Endothelial cell of umbilical vein (primary cell): ENCODE measurements at regions not wholly inside any gene's neighbourhood (a gene's known extent, or its start where the extent isn't known, plus 50 kb on each side); places are given as distances from the start of the nearest gene placed in this dataset.

Experiments used
- BruUV-seq: library from RNA; stranded (reverse); fragments of 400-500 nt; replicated peaks from 2 replicates; lab custom pipeline; 2021; lab: Mats Ljungman, UMichigan
- CTCF ChIA-PET: fragments of 300-600, 350-600 bp; sonication (Branson Sonifier 250); formaldehyde crosslinking; loops from one replicate; lab custom pipeline; 2021; ENCODE audit warnings: antibody characterized with exemption, inconsistent platforms; lab: Charles Lee
- POLR2A ChIA-PET: fragments of 300-600, 350-600 bp; sonication (Branson Sonifier 250); formaldehyde crosslinking; loops from one replicate; lab custom pipeline; 2021; ENCODE audit warnings: antibody characterized with exemption, inconsistent platforms; lab: Charles Lee
- DNase-seq: peaks from one replicate; pipeline ENCODE4 v3.0.0-alpha.2; 2011; ENCODE audit warnings: low read depth, low spot score
- FAIRE-seq: peaks from 2 replicates; lab custom pipeline; 2011; peaks lifted over from hg19 to GRCh38; lab: Jason Lieb, UNC
- H2AFZ ChIP-seq: 2 replicates; pipeline ENCODE4 v1.6.0; 2012; ENCODE audit warnings: low read depth, low read length, control low read depth, inconsistent platforms
- H3K27ac ChIP-seq: 2 replicates; pipeline ENCODE4 v1.5.1; 2011; ENCODE audit warnings: low read depth, mild to moderate bottlenecking, control low read depth, low read length, moderate library complexity; ENCODE audit not compliant: insufficient read depth
- H3K27me3 ChIP-seq, 2 experiments: 2 replicates each; pipeline versions ENCODE4 v1.6.0 to v1.6.1; 2011; ENCODE audit warnings: low read length in 2 of 2, mixed read lengths in 1 of 2; ENCODE audit not compliant: control insufficient read depth in 2 of 2, insufficient read depth in 2 of 2
- H3K36me3 ChIP-seq, 2 experiments: 2 replicates in 1 of 2; 3 replicates in 1 of 2; pipeline ENCODE4 v1.5.1; 2011; ENCODE audit warnings: low read length in 2 of 2, mild to moderate bottlenecking in 1 of 2, moderate library complexity in 1 of 2; ENCODE audit not compliant: control insufficient read depth in 2 of 2, insufficient read depth in 2 of 2; ENCODE audit errors: extremely low read depth in 1 of 2
- H3K4me1 ChIP-seq: 3 replicates; pipeline ENCODE4 v1.5.1; 2011; ENCODE audit warnings: mild to moderate bottlenecking, low read length; ENCODE audit not compliant: control insufficient read depth, insufficient read depth; ENCODE audit errors: extremely low read depth
- H3K4me2 ChIP-seq: 2 replicates; pipeline ENCODE4 v1.6.1; 2011; ENCODE audit warnings: low read length, control low read depth, mixed read lengths; ENCODE audit not compliant: insufficient read depth
- H3K4me3 ChIP-seq, 3 experiments: fragments of 200-600 bp in 1 of 3; sonication (generic), shearing (Covaris generic) in 1 of 3; replicated peaks in 1 of 3; 2 replicates each; pipeline ENCODE4 v1.5.1; 2011 to 2016; ENCODE audit warnings: control low read depth in 3 of 3, low read length in 3 of 3, mild to moderate bottlenecking in 2 of 3, inconsistent platforms in 1 of 3, low read depth in 1 of 3, moderate library complexity in 1 of 3; ENCODE audit not compliant: insufficient read depth in 1 of 3
- H3K79me2 ChIP-seq: 2 replicates; pipeline ENCODE4 v1.6.0; 2012; ENCODE audit warnings: low read length, inconsistent platforms; ENCODE audit not compliant: control insufficient read depth, insufficient read depth
- H3K9ac ChIP-seq: replicated peaks from 2 replicates; pipeline ENCODE3; 2011; ENCODE audit warnings: low read length, control low read depth; ENCODE audit not compliant: insufficient read depth; ENCODE audit errors: extremely low read depth
- H3K9me1 ChIP-seq: replicated peaks from 3 replicates; pipeline ENCODE4 v1.6.0; 2011; ENCODE audit warnings: mild to moderate bottlenecking, low read length; ENCODE audit not compliant: control insufficient read depth, insufficient read depth; ENCODE audit errors: extremely low read depth
- H3K9me3 ChIP-seq: replicated peaks from 2 replicates; pipeline ENCODE4 v1.5.1; 2012; ENCODE audit warnings: low read length, inconsistent platforms; ENCODE audit not compliant: control insufficient read depth, insufficient read depth
- H4K20me1 ChIP-seq: replicated peaks from 2 replicates; pipeline ENCODE3; 2011; ENCODE audit warnings: mild to moderate bottlenecking, low read length; ENCODE audit not compliant: control insufficient read depth, insufficient read depth; ENCODE audit errors: extremely low read depth
- EZH2 ChIP-seq: IDR thresholded peaks from 2 replicates; pipeline ENCODE4 v1.6.1; 2012; ENCODE audit warnings: borderline replicate concordance, low read depth, mild to moderate bottlenecking, moderate library complexity, low read length, inconsistent platforms; ENCODE audit not compliant: severe bottlenecking
- FOS ChIP-seq: IDR thresholded peaks from 2 replicates; pipeline ENCODE4 v1.6.1; 2011; ENCODE audit warnings: mild to moderate bottlenecking, low read length, moderate library complexity, borderline replicate concordance; ENCODE audit not compliant: insufficient read depth
- GATA2 ChIP-seq: IDR thresholded peaks from 2 replicates; pipeline ENCODE4 v1.7.0; 2011; ENCODE audit warnings: low read depth, mild to moderate bottlenecking, moderate library complexity, mixed read lengths, low read length; ENCODE audit not compliant: insufficient read length, insufficient read depth
- JUN ChIP-seq: IDR thresholded peaks from 2 replicates; pipeline ENCODE4 v1.6.1; 2011; ENCODE audit warnings: borderline replicate concordance, low read depth; ENCODE audit not compliant: insufficient read length, insufficient read depth
- MAX ChIP-seq: IDR thresholded peaks from 2 replicates; pipeline ENCODE4 v1.6.1; 2011; ENCODE audit not compliant: insufficient read depth, insufficient read length
- MYC ChIP-seq: IDR thresholded peaks from one replicate; pipeline ENCODE4 v1.6.1; 2011; ENCODE audit warnings: mild to moderate bottlenecking, low read depth, low read length
- POLR2A ChIP-seq: IDR thresholded peaks from 2 replicates; pipeline ENCODE4 v1.6.1; 2012; ENCODE audit warnings: low read depth, mild to moderate bottlenecking, control low read depth, low read length
- POLR2AphosphoS5 ChIP-seq: IDR thresholded peaks from 2 replicates; pipeline ENCODE4 v1.6.1; 2012; ENCODE audit warnings: low read depth, mild to moderate bottlenecking, control low read depth, low read length, moderate library complexity; ENCODE audit not compliant: insufficient read depth
- dilution Hi-C: fragments of 300-500 bp; cut with MboI; formaldehyde crosslinking; loops from one replicate; pipeline ENCODE4 v1.15.0; 2019; ENCODE audit warnings: low sequenced_read_pairs; ENCODE audit not compliant: extremely low pct_ligation_motif_present
- intact Hi-C: fragments of 100-400 bp; cut with micrococcal nuclease; formaldehyde crosslinking; loops from one replicate; pipeline ENCODE4 v1.10.0; 2022

GRCh38 chr20:52904837-52905236 is 67.3 kb upstream of the TSHZ2 start:
- Histone ChIP-seq H3K4me1 (no peaks in the 10 kb centered on the region), H3K4me2 (no peak overlapping the region), H3K79me2 (no peaks in the 10 kb centered on the region), H3K27ac (no peak overlapping the region), H3K9me1 (no peaks in the 10 kb centered on the region), H3K36me3 (no peaks in the 10 kb centered on the region), H3K9me3 (no peaks in the 10 kb centered on the region), H4K20me1 (no peaks in the 10 kb centered on the region), H3K4me3 (no peak overlapping the region), H3K27me3 (no peaks in the 10 kb centered on the region), H3K9ac (no peak overlapping the region), H2AFZ (no peak overlapping the region)
- FAIRE-seq, result no peak
- ChIA-PET POLR2A (no interaction called here), CTCF (no interaction called here)
- intact Hi-C loops, result no loop called here
- dilution Hi-C loops, result no loop called here
- DNase-seq, result no peak
- BruUV-seq, result no TSS peak
- no peak for TF ChIP-seq FOS
- TF ChIP-seq GATA2, result no peak
- TF ChIP-seq MAX, result no peak
- TF ChIP-seq POLR2AphosphoS5, result no peak
- TF ChIP-seq POLR2A, result no peak
- TF ChIP-seq MYC, result no peak

- FAIRE-seq (no peak), DNase-seq (no peak)
- Histone ChIP-seq H3K79me2 (no peaks in the 10 kb centered on the region), H3K36me3 (no peaks in the 10 kb centered on the region), H3K9ac (no peak overlapping the region), H3K9me1 (no peaks in the 10 kb centered on the region), H3K27me3 (no peaks in the 10 kb centered on the region), H4K20me1 (no peaks in the 10 kb centered on the region), H3K27ac (no peak overlapping the region), H3K9me3 (no peaks in the 10 kb centered on the region), H2AFZ (no peak overlapping the region), H3K4me1 (no peaks in the 10 kb centered on the region), H3K4me3 (no peak overlapping the region), H3K4me2 (no peak overlapping the region)
- dilution Hi-C loops (no loop called here), intact Hi-C loops (no loop called here)
- no TSS peak for BruUV-seq
- TF ChIP-seq MAX, result no peak
- no peak for TF ChIP-seq GATA2
- TF ChIP-seq JUN, result no peak
- no peak for TF ChIP-seq POLR2A
- no peak for TF ChIP-seq POLR2AphosphoS5
- no peak for TF ChIP-seq EZH2
- ChIA-PET POLR2A (no interaction called here), CTCF (no interaction called here)
These were observed 73.0 kb upstream of the TSHZ2 start for GRCh38 chr20:52899041-52899608.
